Stimulated activated CD4-positive, alpha-beta T cell treated with anti-CD3 and anti-CD28 coated beads, Interleukin-2, amount 100 ng/mL, for 24 hours (primary cell): ENCODE measurements at regions not wholly inside any gene's neighbourhood (a gene's known extent, or its start where the extent isn't known, plus 50 kb on each side); places are given as distances from the start of the nearest gene placed in this dataset.

Experiments used
- DNase-seq, 2 donors: peaks; one replicate each; pipeline ENCODE4 v3.0.0-alpha.2; 2020

DNA sequence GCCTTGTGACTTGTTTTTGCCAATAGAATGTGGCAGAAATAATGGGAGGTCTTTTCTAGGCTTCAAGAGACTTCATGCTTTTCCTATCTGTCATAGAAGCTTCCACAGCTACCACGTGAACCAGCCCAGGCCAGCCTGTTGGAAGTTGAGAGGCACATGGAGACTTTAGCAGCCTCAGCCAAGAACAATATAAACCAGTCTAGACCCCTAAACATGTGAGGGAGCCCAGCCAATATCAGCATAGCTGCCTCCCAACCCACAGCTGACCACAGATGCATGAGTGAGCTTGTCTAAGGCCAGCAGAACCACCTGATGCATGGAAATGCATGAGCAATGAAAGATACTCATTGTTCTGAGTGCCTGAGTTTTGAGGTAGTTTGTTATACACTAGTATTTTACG, 540.7 kb upstream of the BTBD3 start:
- no peak for DNase-seq

DNA sequence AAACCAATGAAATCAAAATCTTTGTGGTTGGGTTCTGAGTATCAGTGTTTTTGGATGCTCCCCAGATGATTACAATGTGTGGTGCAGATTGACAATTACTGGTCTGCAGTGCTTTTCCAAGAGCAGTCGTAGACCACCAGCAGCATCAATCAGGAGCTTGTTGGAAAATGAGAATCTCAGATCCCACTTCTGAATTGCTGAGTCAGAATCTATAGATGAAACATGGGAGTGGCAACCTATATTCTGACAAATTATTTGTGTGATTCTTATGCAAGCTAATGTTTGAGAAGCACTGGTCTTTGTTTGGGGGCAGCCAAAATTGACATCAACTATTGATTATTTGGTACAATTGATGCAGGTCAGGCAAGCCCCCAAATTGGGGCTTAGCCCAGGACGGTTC, 539.9 kb upstream of the BTBD3 start:
- no peak for DNase-seq

DNA sequence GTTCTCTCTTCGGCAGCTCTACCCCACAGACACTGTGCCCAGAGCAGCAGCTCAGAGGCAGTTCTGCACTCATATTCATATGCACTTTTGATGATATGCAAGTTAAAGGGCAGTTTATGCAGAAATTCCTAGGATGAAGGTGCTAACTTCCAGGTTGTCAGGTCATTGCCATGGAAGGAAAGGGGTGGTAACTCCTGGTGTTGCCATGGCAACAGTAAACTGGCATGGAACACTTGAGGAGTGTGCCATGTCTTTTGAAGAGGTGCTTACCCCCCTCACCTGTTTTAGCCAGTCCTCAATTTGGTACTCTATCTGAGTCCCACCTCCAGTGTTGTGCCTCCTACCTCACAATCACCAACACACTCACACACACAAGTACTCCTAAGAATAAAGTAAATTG, 539.4 kb upstream of the BTBD3 start:
- DNase-seq, result no peak

DNA sequence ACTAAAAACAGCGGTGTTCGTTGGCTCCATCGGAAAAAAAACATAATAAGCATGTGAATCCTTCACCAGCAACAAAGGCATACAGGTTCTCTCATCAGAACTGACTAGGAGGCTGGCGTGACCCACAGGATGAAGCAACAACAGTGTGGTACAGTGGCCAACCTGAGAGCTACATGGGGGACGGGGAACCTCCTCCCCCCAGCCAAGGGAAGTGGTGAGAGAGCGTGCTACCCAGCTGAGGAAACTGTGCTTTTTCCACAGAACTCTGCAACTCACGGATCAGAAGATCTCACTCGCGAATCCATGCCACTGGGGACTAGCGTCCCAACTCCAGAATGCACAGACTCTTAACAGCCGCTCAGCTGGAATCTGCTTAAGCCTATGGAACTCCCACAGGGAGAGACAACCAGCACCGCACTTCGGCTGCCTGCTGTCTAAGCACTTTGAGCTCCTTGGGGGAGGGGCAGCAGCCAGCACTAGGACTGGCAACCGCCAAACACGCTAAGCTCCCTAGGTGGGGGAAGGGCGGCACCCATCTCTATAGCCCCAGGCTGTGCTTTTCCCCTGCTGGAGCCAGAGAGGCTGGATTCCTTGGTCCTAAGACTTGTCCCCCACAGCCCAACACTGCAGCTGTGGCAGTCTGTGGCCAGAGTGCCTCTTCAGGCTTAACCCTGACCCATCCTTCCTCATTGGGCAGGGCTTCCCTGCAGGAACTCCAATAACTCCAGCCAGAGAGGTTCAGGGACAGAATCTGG, 538.3 kb upstream of the BTBD3 start:
- no peak for DNase-seq

DNA sequence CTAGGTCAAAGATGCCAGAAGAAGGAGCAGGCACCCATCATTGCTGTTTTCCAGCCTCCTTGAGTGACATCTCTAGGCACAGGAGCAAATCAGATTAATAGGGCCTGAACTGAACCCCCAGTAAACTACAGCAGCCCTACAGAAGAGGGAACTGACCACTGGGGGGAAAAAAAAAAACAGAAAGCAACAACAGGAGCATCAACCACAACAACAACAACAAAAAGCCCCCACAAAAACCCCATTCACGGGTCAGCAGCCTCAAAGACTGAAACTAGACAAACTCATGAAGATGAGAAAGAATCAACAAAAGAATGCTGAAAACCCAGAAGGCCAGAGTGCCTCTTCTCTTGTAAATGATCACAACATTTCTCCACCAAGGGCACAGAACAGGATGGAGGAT, 537.4 kb upstream of the BTBD3 start:
- no peak for DNase-seq

DNA sequence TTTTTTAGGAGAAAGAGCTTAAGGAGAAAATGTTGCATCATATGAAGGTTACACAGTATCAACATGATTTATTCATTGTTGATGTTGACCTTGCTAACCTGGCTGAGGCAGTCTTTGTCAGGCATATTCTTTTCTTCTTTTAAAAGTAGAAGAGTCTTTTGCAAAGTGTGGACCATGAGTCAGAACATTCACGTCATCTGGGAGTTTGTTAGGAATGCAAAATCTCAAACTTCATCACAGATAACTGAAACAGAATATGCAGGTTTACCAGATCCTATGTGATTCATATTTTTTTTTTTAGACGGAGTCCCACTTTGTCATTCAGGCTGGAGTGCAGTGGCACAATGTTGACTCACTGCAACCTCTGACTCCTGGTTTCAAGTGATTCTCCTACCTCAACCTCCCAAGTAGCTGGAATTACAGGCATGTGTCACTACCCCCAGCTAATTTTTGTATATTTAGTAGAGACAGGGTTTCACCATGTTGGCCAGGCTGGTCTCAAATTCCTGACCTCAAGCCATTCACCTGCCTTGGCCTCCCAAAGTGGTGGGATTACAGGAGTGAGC, 530.4 kb upstream of the BTBD3 start:
- no peak for DNase-seq

DNA sequence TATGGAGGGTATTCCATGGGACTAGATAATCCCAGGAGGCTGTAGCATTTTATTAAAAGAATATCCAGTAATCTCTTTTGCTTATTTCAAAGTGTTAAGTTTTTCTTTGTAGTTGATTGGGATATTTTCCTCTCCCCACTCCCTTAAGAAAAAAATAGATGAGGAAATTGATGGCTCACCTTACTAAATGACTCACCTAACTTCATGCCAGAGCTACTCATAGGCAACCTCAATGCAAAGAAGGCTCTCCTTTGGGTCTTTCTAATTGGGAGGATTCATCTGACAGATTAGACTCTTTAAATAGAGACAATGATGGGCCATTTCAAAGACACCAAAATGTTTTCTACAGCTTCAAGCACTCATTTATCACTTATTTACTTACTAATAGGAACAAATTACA, 528.5 kb upstream of the BTBD3 start:
- DNase-seq, result no peak

DNA sequence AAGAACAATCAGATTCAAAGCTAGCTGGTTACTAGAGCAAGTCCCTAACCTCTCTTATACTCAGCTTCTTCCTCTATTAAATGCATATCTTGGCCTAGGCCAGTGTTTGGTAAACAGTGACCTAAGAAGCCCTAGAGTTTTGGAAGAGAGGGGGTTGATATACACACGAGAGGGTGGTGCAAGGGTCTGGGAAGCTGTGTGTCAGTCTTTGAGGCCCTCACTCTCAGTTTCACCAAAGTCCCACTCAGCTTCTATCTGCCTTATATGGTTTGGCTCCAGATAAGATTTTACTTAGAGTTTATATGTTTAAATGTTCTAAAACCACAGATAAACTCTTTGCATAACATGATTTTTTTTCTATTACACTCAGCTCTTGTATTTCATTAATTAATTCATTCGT, 526.1 kb upstream of the BTBD3 start:
- no peak for DNase-seq

DNA sequence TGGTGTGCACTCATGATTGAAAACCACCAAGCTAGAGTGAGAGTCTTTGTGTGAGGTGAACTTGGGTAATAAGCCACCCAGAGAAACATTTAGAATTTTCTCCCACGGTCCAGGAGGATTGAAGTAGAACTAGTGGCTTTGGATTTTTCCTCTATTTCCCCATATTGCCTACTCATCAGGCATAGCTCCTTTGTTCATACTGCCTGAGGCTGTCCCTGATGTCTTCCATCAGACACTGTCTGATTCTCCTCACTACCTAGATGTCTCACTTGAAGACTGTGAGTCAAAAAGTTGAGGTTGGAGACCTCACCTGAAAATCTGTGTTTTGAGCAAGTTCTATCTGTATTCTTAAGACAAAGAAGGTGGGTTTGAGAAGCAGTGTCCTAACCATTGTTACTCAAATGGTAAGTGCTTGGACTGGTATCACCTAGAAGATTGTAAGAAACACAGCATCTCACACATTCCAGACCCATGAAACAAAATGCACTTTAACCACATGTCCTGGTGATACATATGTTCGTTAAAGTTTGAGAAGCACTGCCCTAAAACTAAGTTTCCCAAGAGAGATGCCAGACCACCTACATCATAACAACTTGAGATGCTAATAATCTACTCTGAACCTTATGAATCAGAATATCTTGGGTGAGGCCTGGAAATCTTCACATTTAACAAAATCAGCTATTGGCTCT, 523.4 kb upstream of the BTBD3 start:
- no peak for DNase-seq

DNA sequence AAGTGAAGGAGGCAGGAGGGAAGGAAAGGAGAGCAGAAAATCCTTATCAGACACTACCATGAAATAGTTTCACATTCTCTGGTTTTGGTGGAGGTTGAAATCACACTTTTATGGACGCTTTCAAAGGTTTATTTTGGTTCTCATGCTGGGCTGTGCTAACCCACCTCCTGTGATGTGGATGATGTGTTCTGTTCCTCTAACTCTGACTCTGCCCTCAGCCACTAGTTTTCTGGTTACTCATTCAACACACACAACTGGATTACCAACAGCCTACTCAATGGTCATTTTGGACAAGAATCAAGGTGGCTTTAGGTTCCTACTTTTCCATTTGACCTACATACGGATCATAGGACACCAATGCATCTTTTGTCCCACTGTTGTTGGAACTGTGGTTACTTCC, 522.1 kb upstream of the BTBD3 start:
- DNase-seq, result no peak

DNA sequence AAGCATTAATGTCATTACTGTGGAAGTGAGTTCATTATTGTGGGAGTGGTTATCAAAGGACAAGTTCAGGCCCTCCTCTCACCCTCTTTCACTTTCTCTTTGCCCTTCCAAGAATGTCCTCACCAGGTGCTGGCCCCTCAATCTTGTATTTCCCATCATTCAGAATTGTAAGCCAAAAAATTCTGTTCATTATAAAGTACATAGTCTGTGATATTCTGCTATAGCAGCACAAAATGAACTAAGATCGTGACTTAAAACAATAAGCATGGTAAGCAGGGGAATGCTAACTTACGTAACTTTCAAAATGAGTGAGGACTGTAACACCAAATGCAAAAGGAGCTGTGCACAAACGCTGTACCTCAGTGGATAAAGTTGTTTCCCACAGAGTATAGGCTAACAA, 515.7 kb upstream of the BTBD3 start:
- DNase-seq, result no peak

DNA sequence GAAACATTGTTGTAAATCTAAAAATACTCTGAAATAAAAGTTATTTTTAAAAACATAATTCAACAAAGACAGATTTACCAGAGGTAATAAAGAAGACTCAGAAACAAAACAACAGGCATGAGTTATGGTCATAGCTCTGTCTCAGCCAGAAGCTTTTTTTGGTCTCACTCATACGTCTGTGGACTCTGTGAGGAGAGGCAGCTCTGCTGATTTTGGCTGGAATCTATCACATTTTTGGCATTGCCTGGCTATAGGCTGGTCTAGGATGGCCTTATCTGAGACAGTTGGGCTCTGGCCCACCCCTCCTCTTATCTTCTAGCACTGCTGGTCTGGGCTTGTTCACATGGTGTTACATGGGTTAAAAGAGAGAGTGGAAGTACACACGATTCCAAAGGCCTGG, 514.0 kb upstream of the BTBD3 start:
- no peak for DNase-seq

DNA sequence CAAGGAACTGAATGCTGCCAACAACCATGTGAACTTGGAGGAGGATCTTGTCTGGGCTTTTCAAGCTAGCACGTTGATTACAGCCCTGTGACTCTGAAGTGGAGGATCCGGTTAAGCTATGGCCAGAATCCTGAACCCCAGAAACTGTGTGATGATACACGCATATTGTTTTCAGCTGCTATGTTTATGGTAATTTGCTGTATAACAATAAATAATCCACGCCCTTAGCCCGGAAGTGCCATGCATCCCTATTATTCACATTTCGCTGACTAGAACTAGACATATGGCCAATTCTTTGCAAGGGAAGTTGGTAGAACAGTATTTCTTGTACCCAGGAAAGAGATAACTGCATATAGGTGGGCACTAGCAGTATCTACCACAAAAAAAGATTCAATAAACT, 510.8 kb upstream of the BTBD3 start:
- no peak for DNase-seq

DNA sequence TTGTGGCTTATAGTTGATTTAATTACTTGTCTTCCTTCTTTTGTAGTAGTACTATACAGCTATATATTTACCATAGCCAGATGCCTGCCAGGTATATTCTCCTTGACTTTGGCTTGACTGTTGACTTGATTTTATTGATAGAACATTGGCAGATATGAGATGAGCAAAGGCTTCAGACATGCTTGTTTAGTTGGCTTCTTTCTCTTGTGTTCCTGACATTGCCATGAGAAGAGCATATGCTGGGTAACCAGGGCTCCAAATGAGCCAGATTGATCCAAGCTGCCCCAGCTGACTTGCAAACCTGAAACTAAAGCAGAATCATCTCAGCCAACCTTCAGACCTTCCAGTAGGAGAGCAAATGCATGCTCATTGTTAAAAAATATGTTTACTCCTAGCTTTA, 508.1 kb upstream of the BTBD3 start:
- DNase-seq, result no peak

DNA sequence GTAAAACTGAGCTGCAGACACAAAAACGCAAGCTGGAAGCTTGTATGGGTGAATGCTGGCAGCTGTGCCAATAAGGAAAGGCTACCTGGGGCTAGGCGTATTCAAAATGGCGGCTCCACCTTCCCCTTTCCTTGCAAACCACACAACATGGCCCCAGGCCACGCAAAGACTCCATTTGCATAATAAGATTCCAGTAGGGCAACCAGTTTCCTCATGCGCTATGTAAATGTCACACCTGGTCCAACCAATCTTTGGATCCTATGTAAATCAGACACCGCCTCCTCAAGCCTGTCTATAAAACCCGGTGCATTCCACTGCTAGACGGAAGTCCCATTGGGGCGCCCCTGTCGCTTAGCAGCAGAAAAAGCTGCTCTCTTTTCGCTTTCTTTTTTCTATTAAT, 505.9 kb upstream of the BTBD3 start:
- DNase-seq, result no peak

DNA sequence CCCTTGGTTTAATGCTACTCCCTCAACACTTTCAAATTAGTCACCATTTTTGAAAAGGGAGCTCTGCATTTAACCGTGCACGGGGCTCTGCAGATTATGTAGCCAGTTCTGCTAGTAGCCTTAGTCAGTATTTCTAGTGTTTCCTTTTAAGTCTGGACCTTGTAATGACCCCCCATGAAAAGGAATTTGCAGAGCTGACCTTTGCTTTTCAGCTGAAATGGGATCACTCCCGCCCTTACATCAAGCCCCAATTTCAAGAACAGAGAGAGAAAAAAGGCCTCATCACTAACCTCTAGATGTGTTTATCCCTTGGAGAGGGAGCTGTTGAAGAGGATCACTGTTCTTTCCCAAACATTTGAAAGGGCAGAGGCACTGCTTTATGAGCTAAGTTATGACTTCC, 490.7 kb upstream of the BTBD3 start:
- no peak for DNase-seq

DNA sequence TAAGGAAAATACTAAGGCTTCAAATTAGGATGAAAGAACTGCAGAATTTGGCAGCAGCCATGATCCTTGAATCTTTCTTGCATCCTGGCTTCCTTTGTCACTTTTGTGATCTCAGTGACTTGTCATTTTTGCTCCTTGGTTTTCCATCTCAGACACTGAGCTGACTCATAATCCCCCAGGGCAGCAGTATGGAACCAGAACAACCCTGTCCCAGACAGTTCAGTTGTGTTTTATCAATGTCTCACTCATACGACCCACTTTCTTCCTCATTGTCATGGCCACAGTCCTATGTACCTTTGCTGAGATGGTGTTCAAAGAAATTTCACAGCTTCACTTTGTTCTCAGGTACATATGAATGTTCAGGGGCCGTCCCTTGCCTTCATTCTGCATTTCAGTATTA, 488.5 kb upstream of the BTBD3 start:
- DNase-seq, result no peak

DNA sequence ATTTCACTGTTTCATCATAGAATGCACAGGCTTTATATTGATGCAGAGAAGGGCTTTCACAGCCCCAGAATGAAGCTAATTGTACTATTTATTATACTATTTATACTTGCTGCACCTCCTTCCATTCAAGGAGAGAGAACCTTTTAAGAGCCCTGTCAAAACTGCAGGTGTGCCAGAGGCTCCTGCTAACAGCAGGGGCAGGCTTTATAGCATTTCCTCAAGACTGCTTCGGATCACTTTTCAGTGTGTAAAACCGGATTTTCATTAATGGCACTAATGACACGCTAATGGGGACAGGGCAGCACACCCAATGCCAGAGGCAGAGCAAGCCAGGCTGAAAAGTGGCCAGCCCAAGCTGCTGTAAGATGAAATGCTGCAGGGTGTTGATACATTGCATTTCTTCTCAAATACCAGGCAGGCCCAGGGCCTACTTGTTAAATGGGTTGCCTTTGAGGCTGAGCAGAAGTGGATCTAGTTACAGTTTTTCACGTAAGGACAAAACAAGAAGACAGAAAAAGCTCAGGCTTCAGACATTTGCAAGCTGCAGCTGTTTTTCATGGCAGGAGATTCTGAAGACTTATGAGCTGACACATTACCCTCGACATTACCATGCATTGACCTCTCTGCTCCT, 487.7 kb upstream of the BTBD3 start:
- DNase-seq, result no peak

DNA sequence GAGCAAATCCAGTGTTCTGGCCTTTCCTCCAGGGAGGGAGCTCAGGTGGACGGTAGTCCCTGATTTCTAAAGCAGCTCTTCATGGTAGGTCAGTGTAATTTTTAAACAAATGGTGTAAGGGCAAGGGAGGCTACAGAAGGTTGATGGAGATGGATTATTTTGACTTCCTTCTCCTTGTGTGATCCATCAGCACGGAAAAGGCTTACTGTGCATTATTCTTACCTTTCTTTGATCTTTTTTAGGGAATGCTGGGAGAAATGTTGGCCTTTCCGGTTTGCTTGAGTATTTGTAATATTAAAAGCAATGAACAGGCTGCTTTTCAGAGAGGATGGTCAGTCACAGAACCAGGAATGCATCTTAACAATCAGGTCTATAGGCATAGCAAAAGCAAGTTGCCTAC, 487.0 kb upstream of the BTBD3 start:
- no peak for DNase-seq

DNA sequence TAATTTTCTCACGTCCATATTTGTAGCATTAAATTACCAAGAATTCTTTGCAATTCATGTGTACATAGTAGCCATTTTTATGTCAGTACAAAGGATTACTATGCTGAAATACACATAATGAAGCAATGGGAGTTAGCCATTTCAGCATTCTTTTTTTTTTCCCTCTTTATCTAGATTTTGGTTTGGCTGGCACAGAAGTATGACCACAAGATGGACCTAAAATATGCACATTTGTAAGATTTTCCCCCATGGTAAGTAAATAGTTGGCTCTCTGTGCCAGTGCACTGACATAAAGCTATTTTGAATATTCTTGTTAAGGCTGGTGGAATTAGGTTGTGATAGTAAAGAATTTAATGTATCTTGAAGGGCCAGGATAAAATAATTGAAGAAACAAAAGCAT, 486.1 kb upstream of the BTBD3 start:
- DNase-seq, result no peak

DNA sequence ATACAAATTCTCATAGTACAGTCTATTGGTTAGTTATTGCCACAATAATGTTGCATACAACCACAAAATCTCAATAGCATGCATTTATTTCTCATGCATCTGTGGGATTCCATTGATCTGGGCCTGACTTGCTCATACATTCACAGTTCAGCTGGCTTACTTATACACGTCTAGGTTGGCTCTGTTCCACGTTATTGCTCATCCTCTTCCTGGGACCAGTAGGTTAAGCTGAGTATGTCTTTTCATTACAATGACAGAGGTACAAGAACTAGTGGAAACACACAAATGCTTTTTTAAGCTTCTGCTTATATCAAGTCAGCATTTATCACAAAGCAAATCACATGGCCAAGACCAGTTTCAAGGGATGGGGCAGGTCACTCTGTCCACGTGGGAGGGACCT, 485.3 kb upstream of the BTBD3 start:
- DNase-seq, result no peak

DNA sequence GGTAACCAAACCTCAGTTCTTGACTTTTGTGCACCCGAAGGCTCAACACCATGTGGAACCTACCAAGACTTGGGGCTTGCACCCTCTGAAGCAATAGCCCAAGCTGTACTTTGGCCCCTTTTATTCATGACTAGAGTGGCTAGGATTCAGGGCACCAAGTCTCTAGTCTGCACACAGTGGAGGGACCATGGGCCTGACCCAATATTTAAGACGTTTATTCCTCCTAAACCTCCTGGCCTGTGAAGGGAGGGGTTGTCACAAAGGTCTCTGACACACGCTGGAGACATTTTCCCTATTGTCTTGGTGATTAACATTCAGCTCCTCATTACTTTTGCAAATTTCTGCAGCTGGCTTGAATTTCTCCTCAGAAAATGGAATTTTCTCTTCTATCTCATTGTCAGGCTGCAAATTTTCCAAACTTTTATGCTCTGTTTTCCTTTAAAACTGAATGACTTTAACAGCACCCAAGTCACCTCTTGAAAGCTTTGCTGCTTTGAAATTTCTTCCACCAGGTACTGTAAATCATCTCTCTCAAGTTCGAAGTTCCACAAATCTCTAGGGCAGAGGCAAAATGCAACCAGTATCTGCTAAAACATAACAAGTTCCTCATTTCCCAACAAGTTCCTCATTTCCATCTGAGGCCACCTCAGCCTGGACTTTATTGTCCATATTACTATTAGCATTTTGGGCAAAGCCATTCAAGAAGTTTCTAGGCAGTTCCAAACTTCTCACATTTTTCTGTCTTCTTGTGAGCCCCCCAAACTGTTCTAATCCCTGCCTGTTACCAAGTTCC, 481.4 kb upstream of the BTBD3 start:
- DNase-seq, result no peak

DNA sequence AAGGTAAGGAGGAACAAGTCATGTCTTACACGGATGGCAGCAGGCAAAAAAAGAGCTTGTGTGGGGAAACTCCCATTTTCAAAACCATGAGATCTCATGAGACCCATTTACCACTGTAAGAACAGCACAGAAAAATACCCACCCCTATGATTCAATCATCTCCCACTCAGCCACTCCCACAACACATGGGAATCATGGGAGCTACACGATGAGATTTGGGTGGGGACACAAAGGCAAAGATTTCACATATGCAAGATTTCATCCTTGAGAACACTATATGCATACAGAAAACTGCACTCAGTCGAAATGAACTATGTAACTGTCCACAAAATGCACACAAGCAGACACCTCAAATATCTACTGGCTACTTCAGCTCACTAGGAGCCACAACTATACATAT, 480.6 kb upstream of the BTBD3 start:
- no peak for DNase-seq
